CD4-positive, alpha-beta T cell (primary cell): ENCODE measurements at regions not wholly inside any gene's neighbourhood (a gene's known extent, or its start where the extent isn't known, plus 50 kb on each side); places are given as distances from the start of the nearest gene placed in this dataset.

Experiments used
- ATAC-seq: fragments of 200-7000 bp; cut with Tn5 transposase; one replicate; pipeline ENCODE4 v1.10.0; 2022; ENCODE audit warnings: mild to moderate bottlenecking; ENCODE audit not compliant: poor library complexity
- CTCF ChIA-PET: fragments of 350-600 bp; sonication (Branson Sonifier 250); formaldehyde crosslinking; loops from one replicate; lab custom pipeline; 2021; ENCODE audit warnings: antibody characterized with exemption, inconsistent platforms; lab: Charles Lee
- POLR2A ChIA-PET: fragments of 350-600 bp; sonication (Branson Sonifier 250); formaldehyde crosslinking; loops from one replicate; lab custom pipeline; 2021; ENCODE audit warnings: antibody characterized with exemption, inconsistent platforms; lab: Charles Lee
- DNase-seq, 14 experiments: peaks; one replicate each; pipeline ENCODE4 v3.0.0-alpha.2; 2013 to 2020; ENCODE audit warnings: mixed read lengths in 2 of 14
- H3K27ac ChIP-seq, 2 donors: one replicate each; pipeline versions ENCODE4 v1.5.1 to v1.7.0; 2013; ENCODE audit warnings: low read length in 2 of 2, low read depth in 1 of 2, mild to moderate bottlenecking in 1 of 2
- H3K27me3 ChIP-seq, 2 experiments: 1 replicate in 1 of 2; 2 replicates in 1 of 2; pipeline versions ENCODE4 v1.6.1 to v1.7.0; 2013; ENCODE audit warnings: low read length in 2 of 2, control low read depth in 1 of 2, mild to moderate bottlenecking in 1 of 2, moderate library complexity in 1 of 2; ENCODE audit not compliant: insufficient read depth in 2 of 2, control insufficient read depth in 1 of 2
- H3K36me3 ChIP-seq: one replicate; pipeline ENCODE4 v1.6.1; 2013; ENCODE audit warnings: low read length, control low read depth; ENCODE audit not compliant: insufficient read depth
- H3K4me1 ChIP-seq: one replicate; pipeline ENCODE4 v1.6.1; 2013; ENCODE audit warnings: low read length, control low read depth; ENCODE audit not compliant: insufficient read depth
- H3K4me3 ChIP-seq: one replicate; pipeline ENCODE4 v1.5.1; 2013; ENCODE audit warnings: mild to moderate bottlenecking, low read length, moderate library complexity
- H3K9me3 ChIP-seq, 2 experiments: 1 replicate in 1 of 2; 2 replicates in 1 of 2; pipeline versions ENCODE4 v1.6.1 to v1.7.0; 2013; ENCODE audit warnings: low read length in 2 of 2, mild to moderate bottlenecking in 2 of 2, control low read depth in 1 of 2, moderate library complexity in 1 of 2; ENCODE audit not compliant: control insufficient read depth in 1 of 2, insufficient read depth in 1 of 2
- H3K27ac Mint-ChIP-seq: one replicate; pipeline ENCODE4 v1.8.0; 2020; ENCODE audit warnings: mixed read lengths
- H3K27me3 Mint-ChIP-seq: one replicate; pipeline ENCODE4 v1.8.0; 2021; ENCODE audit warnings: mixed read lengths
- H3K36me3 Mint-ChIP-seq: one replicate; pipeline ENCODE4 v1.8.0; 2021; ENCODE audit warnings: low read depth, mixed read lengths
- H3K4me1 Mint-ChIP-seq: one replicate; pipeline ENCODE4 v1.8.0; 2021; ENCODE audit warnings: low read depth, mixed read lengths
- H3K4me3 Mint-ChIP-seq: one replicate; pipeline ENCODE4 v1.8.0; 2020; ENCODE audit warnings: mild to moderate bottlenecking, mixed read lengths
- H3K9me3 Mint-ChIP-seq: one replicate; pipeline ENCODE4 v1.8.0; 2020; ENCODE audit warnings: mixed read lengths
- intact Hi-C, 2 experiments: fragments of 100-400 bp; cut with DNase I in 1 of 2; cut with micrococcal nuclease in 1 of 2; formaldehyde crosslinking; loops; one replicate each; pipeline versions ENCODE4 v1.15.1 to v1.9.0; 2023 to 2025; cut with DNase I, micrococcal nuclease
- TF ChIP-seq, protein P1 (sequence below): fragments of 200-600 bp; IDR thresholded peaks from one replicate; pipeline ENCODE4 v1.8.0; 2022; ENCODE audit warnings: antibody characterized with exemption, mild to moderate bottlenecking

DNA sequence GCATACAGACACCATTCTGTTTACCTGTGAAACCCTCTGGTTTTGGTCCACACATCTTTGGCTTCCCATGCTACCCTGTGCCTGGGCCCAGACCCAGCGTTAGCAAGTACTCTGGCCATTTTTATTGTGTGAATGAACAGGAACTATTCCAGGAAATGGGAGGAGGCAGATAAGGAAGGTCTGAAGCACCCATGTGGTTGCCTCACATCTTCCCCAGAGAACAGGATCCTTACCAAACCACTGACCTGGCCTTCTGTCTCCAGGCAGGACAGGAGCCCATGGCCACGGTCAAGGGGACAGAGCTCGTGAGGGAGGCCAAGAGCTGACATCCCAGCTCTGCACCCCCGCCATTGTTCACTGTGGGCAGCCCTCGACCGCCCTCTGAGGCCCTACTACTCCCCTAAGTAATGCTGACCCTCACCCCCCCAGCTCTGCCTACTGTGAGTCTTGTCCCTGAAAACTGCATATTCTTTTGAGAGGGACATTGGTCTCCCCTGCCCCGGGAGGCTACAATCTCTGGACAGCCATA, 97.7 kb upstream of the TP53I11 start:
- DNase-seq, result no peak
- no peak overlapping the region for H3K27ac ChIP-seq
- ATAC-seq, result no peak
- intact Hi-C loops, result no loop called here
- Mint-ChIP-seq H3K4me1 (no peaks in the 10 kb centered on the region), H3K27ac (no peak overlapping the region), H3K36me3 (no peaks in the 10 kb centered on the region), H3K9me3 (no peaks in the 10 kb centered on the region), H3K4me3 (no peak overlapping the region), H3K27me3 (no peaks in the 10 kb centered on the region)
- ChIA-PET POLR2A (no interaction called here), CTCF (no interaction called here)
- no peaks in the 10 kb centered on the region for H3K9me3 ChIP-seq
- no peak overlapping the region for H3K4me3 ChIP-seq
- TF ChIP-seq, protein P1, sequence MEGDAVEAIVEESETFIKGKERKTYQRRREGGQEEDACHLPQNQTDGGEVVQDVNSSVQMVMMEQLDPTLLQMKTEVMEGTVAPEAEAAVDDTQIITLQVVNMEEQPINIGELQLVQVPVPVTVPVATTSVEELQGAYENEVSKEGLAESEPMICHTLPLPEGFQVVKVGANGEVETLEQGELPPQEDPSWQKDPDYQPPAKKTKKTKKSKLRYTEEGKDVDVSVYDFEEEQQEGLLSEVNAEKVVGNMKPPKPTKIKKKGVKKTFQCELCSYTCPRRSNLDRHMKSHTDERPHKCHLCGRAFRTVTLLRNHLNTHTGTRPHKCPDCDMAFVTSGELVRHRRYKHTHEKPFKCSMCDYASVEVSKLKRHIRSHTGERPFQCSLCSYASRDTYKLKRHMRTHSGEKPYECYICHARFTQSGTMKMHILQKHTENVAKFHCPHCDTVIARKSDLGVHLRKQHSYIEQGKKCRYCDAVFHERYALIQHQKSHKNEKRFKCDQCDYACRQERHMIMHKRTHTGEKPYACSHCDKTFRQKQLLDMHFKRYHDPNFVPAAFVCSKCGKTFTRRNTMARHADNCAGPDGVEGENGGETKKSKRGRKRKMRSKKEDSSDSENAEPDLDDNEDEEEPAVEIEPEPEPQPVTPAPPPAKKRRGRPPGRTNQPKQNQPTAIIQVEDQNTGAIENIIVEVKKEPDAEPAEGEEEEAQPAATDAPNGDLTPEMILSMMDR, result no peak
- H3K36me3 ChIP-seq, result no peaks in the 10 kb centered on the region
- no peaks in the 10 kb centered on the region for H3K27me3 ChIP-seq
- H3K4me1 ChIP-seq, result peaks cover 9% of the 10 kb centered on the region

DNA sequence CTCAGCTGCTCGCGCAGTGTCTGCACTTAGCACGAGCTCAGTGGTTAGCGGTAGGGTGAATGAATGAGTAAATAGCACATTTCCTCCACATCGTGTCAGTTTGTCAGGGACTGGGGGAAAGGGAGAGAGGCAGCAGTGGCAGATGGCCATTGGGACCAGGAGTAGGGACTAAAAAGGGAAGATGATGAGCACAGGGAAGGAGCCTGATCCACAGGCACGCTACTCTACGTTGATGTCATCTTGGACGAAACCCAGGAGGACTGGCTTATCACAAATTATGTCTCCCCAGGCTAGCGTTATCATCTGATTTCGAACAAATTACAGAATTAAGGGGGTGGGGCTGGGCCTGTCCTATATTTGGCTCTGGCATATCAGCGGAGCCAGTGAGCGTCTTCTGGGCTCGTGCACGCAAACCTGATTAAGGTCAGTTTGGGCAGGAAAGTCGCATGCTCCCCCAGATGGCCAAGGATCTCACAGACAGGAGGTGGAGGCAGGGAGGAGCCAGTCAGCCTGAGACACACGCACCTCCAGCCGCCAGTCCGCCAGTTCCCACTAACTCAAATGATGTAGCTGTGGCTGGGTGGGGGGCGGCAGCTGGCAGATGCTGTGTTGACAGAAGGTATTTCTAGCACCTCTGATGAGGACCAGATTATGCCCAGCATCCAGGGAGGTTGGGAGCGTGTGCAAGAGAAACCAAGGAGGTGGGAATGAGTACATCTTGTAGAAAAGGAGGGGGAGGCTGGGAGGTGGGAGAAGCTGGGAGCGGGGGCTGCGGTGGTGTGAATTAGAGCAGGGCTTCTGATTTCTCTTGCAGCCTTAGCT, 97.4 kb upstream of the PRDM11 start:
- no peak for DNase-seq
- Histone ChIP-seq H3K4me3 (no peak overlapping the region), H3K4me1 (peaks cover 9% of the 10 kb centered on the region), H3K9me3 (no peaks in the 10 kb centered on the region), H3K27me3 (no peaks in the 10 kb centered on the region), H3K36me3 (no peaks in the 10 kb centered on the region), H3K27ac (no peak overlapping the region)
- CTCF ChIA-PET, result no interaction called here
- POLR2A ChIA-PET, result no interaction called here
- Mint-ChIP-seq H3K9me3 (no peaks in the 10 kb centered on the region), H3K36me3 (no peaks in the 10 kb centered on the region), H3K4me1 (no peaks in the 10 kb centered on the region), H3K27ac (no peak overlapping the region), H3K27me3 (no peaks in the 10 kb centered on the region), H3K4me3 (no peak overlapping the region)
- no peak for ATAC-seq
- TF ChIP-seq, protein P1, result no peak
- intact Hi-C loops, result no loop called here

DNA sequence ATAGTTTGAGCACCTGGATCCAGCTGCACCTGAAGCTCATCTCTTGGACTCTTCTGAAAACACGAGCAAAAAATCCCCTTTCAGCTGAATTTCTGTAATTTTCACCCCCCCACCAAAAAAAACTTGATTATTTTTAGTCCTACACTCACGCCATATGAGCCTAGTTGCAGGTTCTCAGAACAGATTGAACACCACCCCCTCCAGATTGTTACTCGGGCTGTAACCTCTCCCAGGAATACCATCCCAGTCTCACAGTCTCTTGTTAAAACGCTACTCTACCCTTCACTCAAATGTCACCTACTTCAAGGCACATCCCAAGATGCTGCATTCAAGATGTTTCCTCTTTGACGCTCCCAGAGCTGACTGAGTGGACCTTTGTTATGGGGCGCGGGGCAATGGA, 96.3 kb upstream of the PRDM11 start:
- DNase-seq (no peak), ATAC-seq (no peak)
- Mint-ChIP-seq H3K36me3 (no peaks in the 10 kb centered on the region), H3K27ac (no peak overlapping the region), H3K4me1 (no peaks in the 10 kb centered on the region), H3K27me3 (no peaks in the 10 kb centered on the region), H3K4me3 (no peak overlapping the region), H3K9me3 (no peaks in the 10 kb centered on the region)
- POLR2A ChIA-PET, result no interaction called here
- H3K9me3 ChIP-seq, result no peaks in the 10 kb centered on the region
- TF ChIP-seq, protein P1, result no peak
- no peaks in the 10 kb centered on the region for H3K27me3 ChIP-seq
- H3K27ac ChIP-seq, result no peak overlapping the region
- CTCF ChIA-PET, result no interaction called here
- no peaks in the 10 kb centered on the region for H3K36me3 ChIP-seq
- peaks cover 9% of the 10 kb centered on the region for H3K4me1 ChIP-seq
- intact Hi-C loops, result no loop called here
- H3K4me3 ChIP-seq, result no peak overlapping the region
